ENCODE measurements at regions not wholly inside any gene's neighbourhood (a gene's known extent, or its start where the extent isn't known, plus 50 kb on each side); places are given as distances from the start of the nearest gene placed in this dataset.

DNA sequence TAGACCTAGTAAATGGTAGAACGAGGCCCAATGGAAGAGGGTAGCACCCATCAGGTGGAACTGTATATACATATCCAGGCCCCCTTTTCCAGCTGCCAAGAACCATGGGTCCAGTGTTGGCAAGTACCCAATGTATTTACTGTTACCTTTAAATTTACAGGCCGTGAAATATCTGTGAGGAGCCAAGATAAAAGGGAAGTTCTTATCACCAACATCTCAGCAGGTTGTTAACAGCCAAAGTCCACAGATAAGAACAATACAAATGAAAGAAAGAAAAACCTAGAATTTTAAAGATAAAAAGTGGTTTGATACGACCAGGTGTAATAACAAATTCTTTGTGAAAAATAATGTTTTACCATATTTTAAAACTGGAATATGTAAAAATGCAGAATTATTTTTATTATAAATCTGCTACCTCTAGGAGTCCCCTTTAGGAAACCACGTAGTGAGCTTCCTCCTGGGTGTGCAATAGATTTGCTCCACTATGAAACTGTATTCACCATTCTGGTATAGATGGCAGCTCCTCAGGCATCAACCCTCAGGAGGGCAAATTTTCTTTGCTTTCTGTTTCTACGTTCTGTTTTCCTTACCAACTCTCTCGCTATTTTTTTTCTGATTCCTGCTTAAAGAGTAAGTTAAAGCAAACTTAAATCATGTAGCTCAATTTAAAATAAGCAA lies 292.2 kb upstream of the SLC10A2 start:
- no peak for DNase-seq (ENCODE audit: low read depth in 2 of 2)

DNA sequence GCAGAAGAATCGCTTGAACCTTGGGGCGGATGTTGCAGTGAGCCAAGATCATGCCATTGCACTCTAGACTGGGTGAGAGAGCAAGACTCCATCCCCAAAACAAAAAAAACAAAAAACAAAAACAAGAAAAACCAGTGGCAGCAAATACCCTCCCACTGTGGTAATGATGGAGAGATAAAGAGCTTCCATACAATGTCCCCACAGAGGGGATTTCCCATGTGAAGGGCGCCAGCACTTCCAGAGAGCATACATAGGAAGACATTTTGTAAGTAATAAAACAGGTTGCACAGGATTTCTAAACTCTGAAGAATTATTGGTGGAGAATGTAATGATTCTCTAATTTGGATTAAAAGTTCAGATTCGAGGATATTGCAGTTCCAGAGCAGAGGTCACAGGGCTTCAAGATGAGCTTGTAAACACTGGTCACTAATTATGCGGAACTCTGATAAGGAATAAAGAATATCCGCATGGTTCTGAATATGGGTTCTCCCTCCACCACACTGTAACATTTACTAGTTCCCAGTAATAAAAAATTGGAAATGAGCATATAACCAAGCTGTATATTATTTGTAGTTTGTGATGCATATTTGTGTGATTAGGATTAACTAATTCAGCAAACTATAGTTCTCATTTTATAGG lies 290.1 kb upstream of the SLC10A2 start:
- DNase-seq (ENCODE audit: low read depth in 2 of 2), result no peak

- no peak for DNase-seq (ENCODE audit: low read depth in 2 of 2)
Observed at GRCh38 chr13:103354171-103354570, 288.0 kb upstream of the SLC10A2 start.

DNA sequence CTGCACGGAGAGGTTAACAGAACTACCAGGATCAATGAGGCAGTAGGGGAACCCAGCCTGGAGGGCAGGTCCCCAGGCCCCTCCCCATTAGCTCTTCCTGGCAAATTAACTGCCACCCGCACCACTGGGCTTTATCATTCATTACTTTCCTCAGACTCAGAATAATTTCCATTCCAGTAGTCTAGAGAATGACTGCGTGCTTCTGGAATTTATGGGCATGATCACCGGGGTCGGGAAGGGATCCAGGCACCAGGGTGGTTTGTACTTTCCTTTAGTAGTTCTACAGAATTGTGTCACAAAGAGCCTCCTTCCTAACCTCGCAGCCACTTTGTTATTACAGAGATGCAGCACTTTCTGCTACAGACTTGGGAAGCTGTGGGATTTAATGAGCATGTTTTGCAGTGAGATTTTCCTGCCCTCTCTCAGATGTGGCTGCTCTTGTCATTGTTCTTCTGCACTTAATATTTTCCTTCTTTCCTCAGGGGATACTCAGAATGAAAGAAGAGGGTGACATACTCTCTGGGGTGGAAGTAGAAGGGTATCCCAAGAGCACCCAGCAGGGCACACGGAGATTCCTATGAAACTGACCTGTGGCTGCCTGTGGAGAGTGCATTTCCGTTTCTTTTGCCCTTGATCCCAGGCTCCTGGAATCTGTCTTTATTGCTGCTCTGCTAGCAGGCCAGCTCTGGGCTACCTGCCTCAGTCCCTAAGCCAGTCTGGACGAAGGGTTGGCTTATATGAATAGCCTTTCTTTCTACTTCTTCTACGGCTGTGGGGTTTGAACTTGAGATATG lies 285.0 kb upstream of the SLC10A2 start:
- no peak for DNase-seq (ENCODE audit: low read depth in 2 of 2)

DNA sequence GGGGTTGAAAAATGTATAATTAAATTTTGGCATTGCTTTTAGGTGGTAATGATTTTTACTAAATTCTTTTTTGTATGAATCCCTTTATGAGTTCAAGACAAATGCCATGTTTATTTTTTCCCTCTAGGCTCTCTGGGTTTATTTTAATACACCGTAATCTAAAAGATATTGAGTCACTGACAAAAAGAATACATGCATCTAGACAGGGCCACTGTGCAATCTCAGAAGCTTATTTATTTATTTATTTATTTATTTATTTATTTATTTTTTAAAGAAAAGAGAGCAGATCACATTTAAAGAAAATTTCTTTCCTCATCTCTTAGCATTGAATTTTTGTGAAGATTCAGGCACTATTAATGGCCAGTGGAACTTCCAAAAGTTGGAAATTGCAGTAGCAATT lies 283.9 kb upstream of the SLC10A2 start:
- no peak for DNase-seq (ENCODE audit: low read depth in 2 of 2)

GRCh38 chr13:103349211-103349980 lies 283.2 kb upstream of the SLC10A2 start:
- DNase-seq (ENCODE audit: low read depth in 2 of 2), result no peak

GRCh38 chr13:103335241-103335640 lies 269.0 kb upstream of the SLC10A2 start:
- no peak for DNase-seq (ENCODE audit: low read depth in 2 of 2)

DNA sequence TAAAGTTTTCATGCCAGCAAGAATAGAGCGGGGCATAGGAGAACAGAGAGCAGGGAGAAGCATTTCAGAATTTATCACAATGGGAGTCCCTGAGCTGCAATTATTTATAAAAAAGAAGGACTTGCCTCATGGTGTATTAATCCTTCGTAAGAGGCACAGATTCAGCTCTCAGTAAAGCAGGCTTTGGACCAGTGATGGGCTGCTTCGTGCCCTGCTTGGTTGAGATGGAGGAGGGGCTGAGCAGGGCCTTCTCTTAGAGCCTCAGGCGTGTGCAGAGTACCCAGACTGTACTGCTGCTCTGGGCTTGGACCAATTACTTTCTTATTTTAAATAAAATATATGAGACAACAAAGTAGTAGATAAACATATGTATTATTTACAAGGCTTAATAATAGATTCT lies 265.7 kb upstream of the SLC10A2 start:
- no peak for DNase-seq (ENCODE audit: low read depth in 2 of 2)

DNA sequence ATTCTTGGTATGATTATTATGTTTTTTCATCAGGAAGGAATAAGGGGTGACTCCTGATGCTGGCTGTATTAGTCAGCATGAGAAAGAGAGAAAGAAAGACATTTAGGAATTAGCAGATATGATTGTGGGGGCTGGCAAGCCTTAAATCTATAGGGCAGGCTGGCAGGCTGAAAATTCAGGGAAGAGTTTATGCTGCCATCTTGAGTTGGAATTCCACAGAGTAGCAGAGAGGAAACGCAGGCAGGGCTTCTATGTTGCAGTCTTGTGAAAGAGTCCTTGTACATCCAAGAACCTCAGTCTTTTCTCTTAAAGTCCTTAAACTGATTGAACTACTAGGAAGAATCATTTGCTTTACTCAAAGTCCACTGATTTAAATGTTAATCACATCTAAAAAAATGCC lies 262.7 kb upstream of the SLC10A2 start:
- DNase-seq (ENCODE audit: low read depth in 2 of 2), result no peak

DNA sequence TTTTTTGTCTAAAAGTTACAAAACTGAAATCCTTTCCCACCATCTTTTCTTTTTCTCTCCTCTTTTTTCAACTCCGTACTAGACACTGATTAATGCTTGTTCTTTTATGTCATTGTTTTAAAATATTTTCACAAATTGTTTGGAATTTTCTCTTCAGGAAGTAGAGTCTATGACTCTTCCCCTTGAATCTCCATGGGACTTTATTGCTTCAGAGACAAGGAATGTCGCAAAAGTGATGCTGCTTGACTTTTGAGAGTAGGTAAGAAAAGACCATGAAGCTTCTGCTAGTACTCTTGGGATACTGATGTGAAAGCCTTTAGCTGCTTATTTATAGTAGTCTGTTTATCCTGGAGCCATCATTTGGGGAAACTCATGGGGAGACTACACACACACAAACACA lies 260.1 kb upstream of the SLC10A2 start:
- no peak for DNase-seq (ENCODE audit: low read depth in 2 of 2)

GRCh38 chr13:103325672-103326071 lies 259.5 kb upstream of the SLC10A2 start:
- no peak for DNase-seq (ENCODE audit: low read depth in 2 of 2)

DNA sequence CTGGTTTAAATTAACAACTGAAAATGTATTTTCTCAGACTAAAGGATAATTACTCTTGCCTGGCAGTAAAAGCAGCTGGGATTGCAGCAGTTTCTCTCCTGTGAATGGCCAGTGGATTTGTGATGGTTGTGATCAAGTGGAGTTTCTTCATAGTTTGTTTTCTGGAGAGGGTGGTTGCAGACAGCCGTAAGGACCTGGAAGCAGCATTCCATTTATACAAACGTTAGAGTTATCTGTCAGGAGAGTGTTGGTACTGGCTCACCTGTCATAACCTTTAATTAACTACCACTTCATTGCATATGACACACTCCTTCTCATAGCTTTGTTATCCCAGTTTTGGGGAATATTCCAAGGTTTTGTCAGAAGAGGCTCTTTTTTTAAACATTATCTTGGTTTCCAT lies 258.4 kb upstream of the SLC10A2 start:
- no peak for DNase-seq (ENCODE audit: low read depth in 2 of 2)

DNA sequence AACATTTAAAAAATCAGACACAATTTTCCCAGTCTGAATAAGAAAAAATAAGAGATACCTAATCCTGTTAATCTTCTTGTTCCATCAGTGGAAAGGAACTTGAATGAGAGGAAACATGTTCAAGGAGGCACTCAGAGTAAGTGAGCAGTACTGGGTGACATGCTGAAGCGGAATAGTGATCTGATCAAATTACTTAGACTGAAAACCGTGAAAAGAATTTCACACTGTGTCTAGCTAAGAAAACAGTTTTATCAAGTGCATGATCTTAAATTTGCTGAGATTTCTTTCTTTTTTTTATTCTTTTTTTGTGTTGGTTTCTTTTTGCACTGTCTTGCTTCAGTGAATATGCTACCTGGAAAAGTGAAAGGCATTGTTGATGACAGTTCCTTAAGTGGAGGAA lies 249.5 kb upstream of the SLC10A2 start:
- DNase-seq (ENCODE audit: low read depth in 2 of 2), result no peak

- no peak for DNase-seq (ENCODE audit: low read depth in 2 of 2)
Observed at GRCh38 chr13:103312467-103312866, 246.2 kb upstream of the SLC10A2 start.

DNA sequence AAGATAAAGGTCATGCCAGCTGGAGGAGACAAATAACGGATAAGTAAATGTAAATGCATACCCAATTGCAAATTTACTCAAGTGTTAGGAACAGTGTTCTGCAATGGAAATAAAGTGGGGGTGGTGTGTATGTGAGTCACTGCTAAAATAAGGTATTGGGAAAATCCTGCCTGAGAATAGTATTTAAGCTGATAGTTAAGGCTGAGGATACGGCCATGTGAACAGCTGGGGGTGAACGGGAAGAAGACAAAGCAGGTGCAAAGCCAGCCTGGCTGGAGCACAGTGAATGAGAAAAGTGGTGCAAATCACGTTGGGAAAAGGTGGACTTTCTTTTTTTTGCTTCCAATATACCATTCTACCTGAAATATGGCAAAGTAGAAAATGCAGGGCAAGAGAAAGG lies 242.4 kb upstream of the SLC10A2 start:
- DNase-seq (ENCODE audit: low read depth in 2 of 2), result no peak

- no peak for DNase-seq (ENCODE audit: low read depth in 2 of 2)
Observed at GRCh38 chr13:103306163-103306562, 239.9 kb upstream of the SLC10A2 start.

DNA sequence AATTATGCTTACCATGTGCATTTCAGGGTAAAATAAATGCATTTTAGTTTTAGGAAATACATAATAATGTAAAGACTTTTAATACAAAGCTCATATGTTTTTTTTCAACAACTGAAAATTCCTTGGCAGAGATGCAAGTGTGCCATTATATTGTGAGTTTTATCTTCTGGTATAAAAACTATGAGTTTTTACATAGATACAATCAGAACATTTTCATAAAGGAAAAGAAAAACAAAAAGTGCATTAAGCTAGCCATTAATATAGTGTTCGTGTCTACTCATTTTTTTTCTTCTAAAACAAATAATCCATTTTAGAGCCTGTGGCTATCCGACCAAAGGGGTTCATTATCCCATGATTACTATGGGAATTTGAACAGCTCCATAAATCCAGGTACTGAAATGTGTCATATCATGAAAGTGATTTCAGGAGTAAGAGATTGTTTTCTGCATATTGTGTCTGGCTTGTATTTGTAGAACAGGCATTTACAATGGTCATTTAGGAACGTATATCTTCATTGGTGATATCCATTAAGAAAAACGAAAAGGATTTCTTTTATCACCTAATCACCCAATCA lies 236.9 kb upstream of the SLC10A2 start:
- no peak for DNase-seq (ENCODE audit: low read depth in 2 of 2)

- DNase-seq (ENCODE audit: low read depth in 2 of 2), result no peak
Observed at GRCh38 chr13:103302676-103303075, 236.5 kb upstream of the SLC10A2 start.

DNA sequence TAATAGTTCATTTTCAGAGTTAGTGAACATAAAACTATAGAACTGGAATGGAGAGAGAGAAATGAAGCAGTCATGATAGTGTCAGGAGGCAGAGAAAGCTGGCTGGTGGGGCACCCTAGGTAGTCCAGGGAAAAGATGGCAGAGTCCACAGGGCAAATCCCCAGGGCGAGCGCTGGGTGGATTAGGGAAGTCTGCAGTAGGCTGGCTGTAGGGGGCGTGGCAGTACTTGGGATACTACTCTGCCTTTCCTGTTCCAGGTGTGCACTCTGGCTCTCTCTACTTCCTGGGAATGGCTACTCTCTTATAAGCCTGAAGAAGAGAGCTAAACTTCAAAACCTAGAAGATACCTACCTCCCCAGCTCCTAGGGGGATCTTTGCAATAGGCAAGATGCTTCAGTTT lies 232.9 kb upstream of the SLC10A2 start:
- DNase-seq (ENCODE audit: low read depth in 2 of 2), result no peak

DNA sequence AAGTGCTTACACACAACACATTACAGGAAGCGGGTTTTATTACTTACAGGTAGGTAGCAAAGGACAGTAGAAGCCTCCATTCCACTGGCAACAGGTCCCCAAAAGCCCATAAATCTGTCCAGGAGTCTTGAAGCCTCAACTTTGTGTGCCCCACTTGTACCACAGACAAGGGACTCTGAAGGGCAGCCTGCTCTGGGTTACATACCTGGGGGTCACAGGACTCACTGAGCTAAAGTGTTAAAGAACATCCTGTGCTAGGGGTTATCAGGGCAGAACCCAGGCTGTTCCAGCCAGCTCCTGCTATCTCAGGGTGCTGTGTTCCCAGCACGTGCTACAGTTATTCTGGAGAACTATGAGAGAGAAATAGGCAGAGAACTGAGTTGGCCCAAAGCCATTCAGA lies 230.9 kb upstream of the SLC10A2 start:
- DNase-seq (ENCODE audit: low read depth in 2 of 2), result no peak

GRCh38 chr13:103291798-103292572 lies 225.8 kb upstream of the SLC10A2 start:
- no peak for DNase-seq (ENCODE audit: low read depth in 2 of 2)
